Coronary artery (tissue), 2 donors: ENCODE measurements at regions not wholly inside any gene's neighbourhood (a gene's known extent, or its start where the extent isn't known, plus 50 kb on each side); places are given as distances from the start of the nearest gene placed in this dataset.

ENCODE experiments used
- DNase-seq: peaks from one replicate; pipeline ENCODE4 v3.0.0-alpha.2; 2017; ENCODE audit warnings: low spot score
- H3K27ac ChIP-seq, 2 donors: fragments of 200-600 bp; sonication (generic); one replicate each; pipeline ENCODE4 v1.5.1; 2016 to 2019
- H3K4me3 ChIP-seq: fragments of 200-600 bp; sonication (generic); 2 replicates; pipeline ENCODE4 v1.5.1; 2016; ENCODE audit warnings: mild to moderate bottlenecking, moderate library complexity
- CTCF ChIP-seq: fragments of 200-600 bp; sonication (generic); IDR thresholded peaks from one replicate; pipeline ENCODE4 v1.5.1; 2019; ENCODE audit warnings: antibody characterized with exemption

DNA sequence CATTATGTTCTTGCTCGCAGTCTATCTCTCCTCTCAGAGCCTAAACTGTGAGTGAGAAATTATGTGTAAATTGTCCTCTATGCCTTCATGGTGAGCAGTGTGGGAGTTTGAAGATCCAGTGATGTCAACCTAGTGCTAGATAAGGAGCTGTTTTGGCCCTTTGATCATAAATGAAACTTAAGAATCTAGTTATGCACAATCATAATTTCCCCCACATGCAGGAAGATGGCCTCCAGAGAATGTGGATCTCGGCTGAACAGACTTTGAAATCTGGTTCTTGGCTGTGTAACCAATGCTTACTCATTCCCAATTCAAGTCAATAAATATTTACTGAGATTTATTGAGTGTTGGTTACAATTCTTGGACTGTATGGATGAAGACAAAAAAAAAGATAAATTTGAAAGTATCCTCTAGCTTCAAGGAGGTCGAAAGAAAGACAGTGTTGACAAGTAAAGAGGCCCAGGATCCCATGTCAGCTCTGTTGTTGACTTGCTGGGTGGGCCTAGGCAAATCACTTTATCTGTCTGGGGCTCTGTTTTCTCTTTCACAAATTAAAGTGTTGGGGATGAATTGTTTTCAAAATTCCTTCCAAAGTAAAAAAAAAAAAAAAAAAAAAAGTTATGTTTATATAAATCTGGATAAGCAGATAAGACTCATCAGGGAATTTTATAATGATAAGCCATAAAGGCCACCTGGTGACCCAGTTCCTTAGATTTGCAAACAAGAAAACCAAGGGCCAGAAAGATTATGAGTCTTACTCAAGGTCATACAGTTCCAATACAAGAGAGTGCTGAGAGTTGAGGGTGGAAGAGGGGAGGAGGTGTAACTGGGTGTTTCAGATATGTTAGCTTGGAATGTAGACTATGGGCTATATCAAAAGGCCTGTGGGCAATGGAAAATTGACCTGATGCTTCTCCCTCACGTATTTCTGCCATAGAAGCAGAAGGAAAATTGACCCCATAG is 969.9 kb downstream of the KCNMA1 start:
- Histone ChIP-seq H3K4me3 (no peak overlapping the region), H3K27ac (no peak overlapping the region)
- DNase-seq: no peak
- TF ChIP-seq CTCF: no peak

DNA sequence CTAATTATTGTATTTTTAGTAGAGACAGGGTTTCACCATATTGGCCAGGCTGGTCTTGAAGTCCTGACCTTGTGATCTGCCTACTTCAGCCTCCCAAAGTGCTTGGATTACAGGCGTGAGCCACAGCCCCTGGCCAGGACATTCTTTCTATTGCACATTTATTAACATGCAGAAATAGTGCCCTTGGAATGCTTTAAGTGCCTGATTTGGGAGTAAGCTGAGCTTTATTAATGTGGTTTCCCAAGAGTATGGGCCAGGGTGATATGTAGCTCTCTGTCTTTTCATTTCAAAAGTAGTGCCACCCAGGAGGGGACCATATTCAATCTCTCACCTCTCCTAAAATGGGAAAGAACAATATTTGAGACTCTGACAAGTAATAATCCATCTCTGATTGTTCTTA is 970.7 kb downstream of the KCNMA1 start:
- no peak overlapping the region for H3K4me3 ChIP-seq
- no peak overlapping the region for H3K27ac ChIP-seq
- DNase-seq: no peak
- no peak for TF ChIP-seq CTCF

- DNase-seq: no peak
- no peak for TF ChIP-seq CTCF
- Histone ChIP-seq H3K27ac (no peak overlapping the region), H3K4me3 (no peak overlapping the region)
Measured at GRCh38 chr10:76665029-76665428, 972.6 kb downstream of the KCNMA1 start.

GRCh38 chr10:76657337-76658012 is 980.1 kb downstream of the KCNMA1 start:
- Histone ChIP-seq H3K27ac (no peak overlapping the region), H3K4me3 (no peak overlapping the region)
- no peak for TF ChIP-seq CTCF
- DNase-seq: no peak

DNA sequence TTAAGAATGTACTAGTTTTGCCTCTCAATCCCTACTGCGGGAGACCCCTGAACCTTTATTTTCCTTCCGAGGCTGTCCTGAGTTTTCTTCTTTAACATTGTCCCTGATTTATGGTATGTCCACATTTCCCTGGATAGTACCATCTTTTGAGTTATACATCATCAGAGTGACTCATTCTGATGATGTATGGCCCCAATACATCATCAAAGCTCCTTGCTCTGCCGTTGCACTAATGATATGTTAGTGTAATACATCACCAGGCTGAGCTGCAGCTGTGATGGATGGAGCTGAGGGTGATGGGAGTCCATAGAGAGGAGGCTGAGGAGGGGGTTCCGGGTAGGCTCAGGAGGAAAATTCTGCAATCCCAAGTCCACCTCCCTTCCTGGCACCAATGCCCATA is 986.5 kb downstream of the KCNMA1 start:
- no peak overlapping the region for H3K4me3 ChIP-seq
- no peak overlapping the region for H3K27ac ChIP-seq
- TF ChIP-seq CTCF: no peak
- DNase-seq: no peak

DNA sequence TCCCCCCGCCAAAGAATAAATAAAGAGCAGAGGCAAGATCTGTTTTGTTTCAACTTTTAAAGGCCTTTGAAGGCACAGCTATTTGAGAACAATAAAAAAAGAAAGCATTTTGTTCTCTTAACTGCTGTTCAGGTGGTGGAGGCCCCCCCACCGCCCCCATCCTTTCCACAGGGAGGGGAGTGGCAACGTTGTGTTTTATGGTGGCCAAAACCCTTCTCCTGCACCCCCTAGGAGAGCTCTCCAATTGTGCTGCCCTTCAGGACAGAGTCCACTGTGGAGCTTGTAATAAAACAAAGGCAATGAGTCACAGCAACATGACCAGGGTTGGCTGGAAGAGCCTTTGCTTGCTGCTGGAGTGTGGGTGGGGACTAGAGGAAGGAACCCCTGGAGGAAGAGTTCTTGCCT is 987.9 kb downstream of the KCNMA1 start:
- Histone ChIP-seq H3K4me3 (no peak overlapping the region), H3K27ac (no peak overlapping the region)
- DNase-seq: no peak
- no peak for TF ChIP-seq CTCF

- TF ChIP-seq CTCF: no peak
- DNase-seq: no peak
- Histone ChIP-seq H3K27ac (no peak overlapping the region), H3K4me3 (no peak overlapping the region)
Measured at GRCh38 chr10:76649254-76649653, 988.4 kb downstream of the KCNMA1 start.
